CD14-positive monocyte (primary cell): ENCODE measurements at regions not wholly inside any gene's neighbourhood (a gene's known extent, or its start where the extent isn't known, plus 50 kb on each side); places are given as distances from the start of the nearest gene placed in this dataset.
A peak's percentile ranks its signal among the peaks of the same experiment; 100 is the strongest.

ENCODE experiments used
- DNase-seq, 3 donors: peaks; one replicate each; pipeline ENCODE4 v3.0.0-alpha.2; 2011 to 2022
- H2AFZ ChIP-seq: 2 replicates; pipeline ENCODE4 v1.6.0; 2012; ENCODE audit warnings: mild to moderate bottlenecking, low read depth, low read length, inconsistent platforms; ENCODE audit not compliant: insufficient read depth, poor library complexity, severe bottlenecking
- H3K27ac ChIP-seq, 2 donors: 1 replicate in 1 of 2; 2 replicates in 1 of 2; pipeline ENCODE4 v1.5.1; 2012 to 2013; ENCODE audit warnings: low read length in 2 of 2, control low read depth in 1 of 2, inconsistent platforms in 1 of 2, low read depth in 1 of 2, mild to moderate bottlenecking in 1 of 2
- H3K27me3 ChIP-seq, 2 donors: one replicate each; pipeline versions ENCODE4 v1.6.0 to v1.6.1; 2011 to 2013; ENCODE audit warnings: low read length in 2 of 2; ENCODE audit not compliant: control insufficient read depth in 2 of 2, insufficient read depth in 2 of 2
- H3K36me3 ChIP-seq, 2 donors: replicated peaks in 1 of 2; 1 replicate in 1 of 2; 2 replicates in 1 of 2; pipeline versions ENCODE4 v1.5.1 to v1.6.1; 2012 to 2013; ENCODE audit warnings: low read length in 2 of 2, control low read depth in 1 of 2, inconsistent platforms in 1 of 2, mild to moderate bottlenecking in 1 of 2; ENCODE audit not compliant: insufficient read depth in 2 of 2, control insufficient read depth in 1 of 2
- H3K4me1 ChIP-seq, 2 donors: 1 replicate in 1 of 2; 2 replicates in 1 of 2; pipeline versions ENCODE4 v1.5.1 to v1.6.1; 2012 to 2013; ENCODE audit warnings: low read length in 2 of 2, control low read depth in 1 of 2, inconsistent platforms in 1 of 2, mild to moderate bottlenecking in 1 of 2, moderate library complexity in 1 of 2; ENCODE audit not compliant: insufficient read depth in 2 of 2, control insufficient read depth in 1 of 2
- H3K4me2 ChIP-seq: replicated peaks from 2 replicates; pipeline ENCODE3; 2012; ENCODE audit warnings: low read length, moderate library complexity, mild to moderate bottlenecking; ENCODE audit not compliant: poor library complexity, severe bottlenecking; ENCODE audit errors: extremely low read depth
- H3K4me3 ChIP-seq, 3 experiments: fragments of 200-600 bp in 1 of 3; sonication (generic) in 1 of 3; replicated peaks in 1 of 3; 1 replicate in 2 of 3; 2 replicates in 1 of 3; pipeline ENCODE4 v1.5.1; 2011 to 2013; ENCODE audit warnings: low read length in 3 of 3, mild to moderate bottlenecking in 3 of 3, control low read depth in 2 of 3, low read depth in 2 of 3, inconsistent platforms in 1 of 3, moderate library complexity in 1 of 3
- H3K79me2 ChIP-seq: 2 replicates; pipeline ENCODE4 v1.6.0; 2012; ENCODE audit warnings: mild to moderate bottlenecking, control low read depth, inconsistent platforms, low read length, moderate library complexity; ENCODE audit not compliant: insufficient read depth
- H3K9ac ChIP-seq: 2 replicates; pipeline ENCODE4 v1.6.0; 2017; ENCODE audit warnings: low read length, mild to moderate bottlenecking; ENCODE audit not compliant: insufficient read depth, poor library complexity, severe bottlenecking
- H3K9me3 ChIP-seq, 2 donors: replicated peaks in 1 of 2; 1 replicate in 1 of 2; 2 replicates in 1 of 2; pipeline versions ENCODE4 v1.5.1 to v1.6.1; 2012 to 2013; ENCODE audit warnings: low read length in 2 of 2, control low read depth in 1 of 2; ENCODE audit not compliant: control insufficient read depth in 1 of 2, insufficient read depth in 1 of 2
- H4K20me1 ChIP-seq: 2 replicates; pipeline ENCODE4 v1.6.0; 2012; ENCODE audit warnings: mild to moderate bottlenecking, low read length, control low read depth, moderate library complexity; ENCODE audit not compliant: insufficient read depth
- H3K27ac Mint-ChIP-seq, 7 donors: one replicate each; pipeline ENCODE4 v1.8.0; 2020; ENCODE audit warnings: mild to moderate bottlenecking in 7 of 7, mixed read lengths in 7 of 7, moderate library complexity in 6 of 7, inconsistent platforms in 2 of 7
- H3K27me3 Mint-ChIP-seq, 3 donors: one replicate each; pipeline ENCODE4 v1.8.0; 2021 to 2022; ENCODE audit warnings: low read depth in 3 of 3, mild to moderate bottlenecking in 3 of 3, mixed read lengths in 3 of 3, moderate library complexity in 3 of 3, inconsistent platforms in 1 of 3
- H3K36me3 Mint-ChIP-seq, 2 donors: one replicate each; pipeline ENCODE4 v1.8.0; 2020; ENCODE audit warnings: mixed read lengths in 2 of 2, inconsistent platforms in 1 of 2, mild to moderate bottlenecking in 1 of 2
- H3K4me1 Mint-ChIP-seq: one replicate; pipeline ENCODE4 v1.8.0; 2020; ENCODE audit warnings: mild to moderate bottlenecking, mixed read lengths
- H3K4me3 Mint-ChIP-seq, 2 donors: one replicate each; pipeline ENCODE4 v1.8.0; 2020; ENCODE audit warnings: mild to moderate bottlenecking in 2 of 2, mixed read lengths in 2 of 2, moderate library complexity in 1 of 2
- H3K9me3 Mint-ChIP-seq, 7 donors: one replicate each; pipeline ENCODE4 v1.8.0; 2020 to 2022; ENCODE audit warnings: mixed read lengths in 7 of 7, mild to moderate bottlenecking in 6 of 7, moderate library complexity in 6 of 7, inconsistent platforms in 2 of 7
- CTCF ChIP-seq: fragments of 200-600 bp; IDR thresholded peaks from one replicate; pipeline ENCODE4 v1.8.0; 2022; ENCODE audit warnings: antibody characterized with exemption, mild to moderate bottlenecking
- WGBS: methylation state at CpG from one replicate; pipeline ENCODE4 v1.1.5; 2013; ENCODE audit warnings: missing lambda C conversion rate; ENCODE audit not compliant: insufficient coverage; 5-methylcytosine and 5-hydroxymethylcytosine counted together
- intact Hi-C, 2 donors: fragments of 100-400 bp; cut with micrococcal nuclease; formaldehyde crosslinking; loops; one replicate each; pipeline versions ENCODE4 v1.15.0 to v1.15.1; 2023

GRCh38 chr7:155869784-155870076 is 57.5 kb upstream of the SHH start:
- no peak overlapping the region for H3K4me3 ChIP-seq
- no peak overlapping the region for H2AFZ ChIP-seq
- no peaks in the 10 kb centered on the region for H3K4me1 ChIP-seq
- Mint-ChIP-seq H3K36me3 (no peaks in the 10 kb centered on the region), H3K27ac (peak overlapping the region in 1 of 7 donors; percentile 19), H3K27me3 (peaks cover 0 to 16% (median 4%) of the 10 kb centered on the region in 3 donors), H3K4me3 (no peak overlapping the region), H3K9me3 (peaks cover 0 to 4% (median 2%) of the 10 kb centered on the region in 7 donors), H3K4me1 (peaks cover 4% of the 10 kb centered on the region)
- H3K79me2 ChIP-seq = no peaks in the 10 kb centered on the region
- TF ChIP-seq CTCF = no peak
- intact Hi-C loops = no loop called here
- no peak for DNase-seq
- H3K9ac ChIP-seq = no peak overlapping the region
- H3K4me2 ChIP-seq = no peak overlapping the region
- H3K9me3 ChIP-seq = no peaks in the 10 kb centered on the region
- H3K36me3 ChIP-seq = no peaks in the 10 kb centered on the region
- no peaks in the 10 kb centered on the region for H4K20me1 ChIP-seq
- 95% methylated on average over 4 of the region's 13 CpGs for WGBS
- no peaks in the 10 kb centered on the region for H3K27me3 ChIP-seq
- H3K27ac ChIP-seq = no peak overlapping the region

GRCh38 chr7:155868955-155869783 is 56.9 kb upstream of the SHH start:
- Mint-ChIP-seq H3K9me3 (peaks cover 0 to 4% (median 2%) of the 10 kb centered on the region in 7 donors), H3K36me3 (no peaks in the 10 kb centered on the region), H3K27me3 (peaks cover 0 to 12% (median 4%) of the 10 kb centered on the region in 3 donors), H3K4me3 (no peak overlapping the region), H3K4me1 (peaks cover 2% of the 10 kb centered on the region), H3K27ac (no peak overlapping the region)
- no peak overlapping the region for H3K27ac ChIP-seq
- no peak overlapping the region for H2AFZ ChIP-seq
- intact Hi-C loops = no loop called here
- no peak overlapping the region for H3K9ac ChIP-seq
- no peaks in the 10 kb centered on the region for H4K20me1 ChIP-seq
- TF ChIP-seq CTCF = no peak
- no peaks in the 10 kb centered on the region for H3K36me3 ChIP-seq
- no peaks in the 10 kb centered on the region for H3K9me3 ChIP-seq
- no peaks in the 10 kb centered on the region for H3K27me3 ChIP-seq
- no peak for DNase-seq
- no peak overlapping the region for H3K4me3 ChIP-seq
- no peak overlapping the region for H3K4me2 ChIP-seq
- no peaks in the 10 kb centered on the region for H3K79me2 ChIP-seq
- 86% methylated on average over 4 of the region's 10 CpGs for WGBS
- H3K4me1 ChIP-seq = no peaks in the 10 kb centered on the region
